Amniotic epithelial cell (primary cell): ENCODE measurements at regions not wholly inside any gene's neighbourhood (a gene's known extent, or its start where the extent isn't known, plus 50 kb on each side); places are given as distances from the start of the nearest gene placed in this dataset.
A peak's percentile ranks its signal among the peaks of the same experiment; 100 is the strongest.

ENCODE experiments used
- DNase-seq: peaks from one replicate; pipeline ENCODE4 v3.0.0-alpha.2; 2010; ENCODE audit warnings: low read depth

- peak; percentile 30 for DNase-seq
These were observed 147.7 kb downstream of the COG6 start for GRCh38 chr13:39803156-39803555.

DNA sequence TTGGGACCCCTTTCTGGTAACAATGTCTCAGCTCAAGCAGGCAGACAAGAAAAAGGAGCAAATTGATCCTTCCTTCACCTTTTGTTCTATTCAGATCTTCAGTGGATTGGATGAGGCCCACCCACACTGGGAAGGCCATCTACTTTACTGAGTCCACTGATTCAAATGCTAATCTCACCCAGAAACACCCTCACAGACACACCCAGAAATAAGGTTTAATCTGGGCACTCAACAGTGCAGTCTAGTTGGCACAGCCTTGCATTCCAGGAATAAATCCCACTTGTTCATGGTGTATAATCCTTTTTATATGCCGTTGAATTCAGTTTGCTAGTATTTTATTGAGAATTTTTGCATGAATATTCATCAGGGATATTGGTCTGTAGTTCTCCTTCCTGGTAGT lies 148.4 kb downstream of the COG6 start:
- no peak for DNase-seq

DNA sequence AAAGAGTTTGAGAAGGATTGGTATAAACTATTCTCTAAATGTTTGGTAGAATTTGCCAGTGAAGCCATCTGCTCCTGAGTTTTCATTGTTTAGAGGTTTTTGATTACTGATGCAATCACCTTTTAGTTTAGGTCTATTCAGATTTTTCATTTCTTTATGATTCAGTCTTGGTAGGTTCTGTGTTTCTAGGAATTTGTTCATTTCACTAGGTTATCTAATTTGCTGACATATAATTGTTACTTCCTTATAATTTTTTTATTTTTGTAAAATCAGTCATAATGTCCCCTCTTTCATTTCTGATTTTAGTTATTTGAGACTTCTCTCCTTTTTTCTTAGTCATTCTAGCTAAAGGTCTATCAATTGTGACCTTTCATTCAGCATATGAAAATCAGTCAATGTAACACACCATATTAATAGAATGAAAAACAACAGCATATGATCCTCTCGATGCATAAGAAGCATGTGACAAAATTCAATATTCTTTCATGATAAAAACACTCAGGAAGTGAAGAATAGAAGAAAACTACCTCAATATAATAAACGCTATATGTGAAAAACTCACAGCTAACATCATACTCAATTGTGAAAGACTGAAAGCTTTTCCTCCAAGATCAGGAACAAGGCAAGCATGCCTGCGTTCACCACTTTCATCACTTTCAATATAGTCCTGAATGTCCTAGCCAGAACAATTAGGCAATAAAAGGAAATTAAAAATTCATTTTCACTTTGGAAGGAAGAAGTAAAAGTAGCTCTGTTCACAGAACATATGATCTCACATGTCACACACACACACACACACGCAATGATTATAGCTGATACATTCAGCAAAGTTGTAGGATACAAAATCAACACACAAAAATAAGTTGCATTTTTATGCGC lies 149.1 kb downstream of the COG6 start:
- no peak for DNase-seq

DNA sequence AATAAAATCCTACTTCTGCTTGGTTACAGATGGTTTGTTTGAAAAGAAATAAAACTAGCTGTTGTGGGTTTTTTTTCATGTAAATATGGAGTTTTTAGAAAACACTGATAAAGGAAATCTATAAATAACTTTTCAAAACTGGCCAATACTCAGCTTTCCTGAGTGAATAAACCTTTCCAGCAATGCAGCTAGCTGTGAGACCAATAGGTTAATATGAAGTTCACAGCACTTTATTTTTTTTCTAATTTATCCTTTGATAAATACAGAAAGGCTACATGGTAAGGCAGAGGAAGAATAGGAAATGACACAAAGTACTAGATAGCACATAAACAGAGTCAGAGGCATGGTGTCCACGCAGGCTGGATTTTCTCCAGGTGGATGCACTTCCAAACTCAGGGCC lies 154.0 kb downstream of the COG6 start:
- DNase-seq = no peak

DNA sequence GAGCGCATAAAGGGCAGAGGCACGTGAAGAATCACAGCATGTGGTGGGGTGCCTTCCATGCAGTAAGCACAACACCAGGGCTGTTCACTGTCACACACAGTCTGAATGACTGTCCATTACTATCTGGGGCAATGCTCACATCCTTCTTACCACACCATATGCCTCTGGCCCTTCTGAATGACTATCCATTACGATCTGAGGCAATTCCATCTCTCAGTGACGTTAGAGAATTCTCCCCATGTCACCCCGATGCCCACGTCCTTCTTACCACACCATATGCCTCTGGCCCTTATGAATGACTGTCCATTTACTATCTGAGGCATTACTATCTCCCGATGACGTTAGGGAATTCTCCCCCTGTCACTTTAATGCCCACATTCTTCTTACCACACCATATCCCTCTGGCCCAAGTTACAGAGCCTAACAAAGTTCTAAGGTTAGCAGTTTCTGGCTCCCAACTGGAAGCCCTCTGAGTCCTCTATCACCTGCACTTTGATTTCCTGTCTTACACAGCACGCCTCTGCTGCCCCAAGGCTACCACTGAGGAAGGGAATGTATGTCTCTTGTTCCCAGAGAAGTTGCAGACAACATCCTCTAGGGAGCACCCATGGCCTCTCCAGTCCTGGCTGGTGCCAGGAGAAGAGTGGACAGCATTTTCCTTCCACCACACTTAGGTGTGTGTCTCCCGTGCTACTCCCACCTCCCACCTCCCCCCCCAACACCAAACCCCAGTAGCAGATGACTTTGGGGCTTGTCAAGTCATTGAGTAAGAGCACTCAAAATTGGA lies 154.8 kb downstream of the COG6 start:
- no peak for DNase-seq

- no peak for DNase-seq
These were observed 155.6 kb downstream of the COG6 start for GRCh38 chr13:39811051-39811450.

- no peak for DNase-seq
These were observed 156.2 kb downstream of the COG6 start for GRCh38 chr13:39811696-39812095.

GRCh38 chr13:39815345-39816111 lies 160.1 kb downstream of the COG6 start:
- DNase-seq = peak; percentile 29

GRCh38 chr13:39816936-39817335 lies 161.5 kb downstream of the COG6 start:
- peak; percentile 84 for DNase-seq

DNA sequence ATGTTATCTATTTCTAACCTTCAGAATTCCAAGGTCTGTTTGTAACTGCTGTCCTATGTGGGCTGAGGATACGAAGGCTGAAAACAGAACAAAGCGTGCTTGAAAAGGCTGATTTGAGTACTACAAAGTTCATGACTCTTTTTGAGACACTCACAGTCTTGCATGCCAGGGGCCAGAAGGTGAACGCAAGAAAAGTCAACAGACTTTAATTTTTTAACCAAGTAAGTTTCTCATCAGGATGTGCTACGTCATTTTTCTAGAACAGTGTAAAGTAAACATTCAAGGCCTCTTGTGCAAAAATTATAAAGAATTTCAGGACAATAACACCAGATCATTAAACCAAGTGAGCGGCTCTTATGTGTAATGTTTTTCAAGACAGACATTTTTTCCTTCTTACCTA lies 163.5 kb downstream of the COG6 start:
- peak; percentile 82 for DNase-seq

GRCh38 chr13:39820606-39821005 lies 165.1 kb downstream of the COG6 start:
- no peak for DNase-seq

GRCh38 chr13:39821977-39822376 lies 166.5 kb downstream of the COG6 start:
- DNase-seq = no peak

DNA sequence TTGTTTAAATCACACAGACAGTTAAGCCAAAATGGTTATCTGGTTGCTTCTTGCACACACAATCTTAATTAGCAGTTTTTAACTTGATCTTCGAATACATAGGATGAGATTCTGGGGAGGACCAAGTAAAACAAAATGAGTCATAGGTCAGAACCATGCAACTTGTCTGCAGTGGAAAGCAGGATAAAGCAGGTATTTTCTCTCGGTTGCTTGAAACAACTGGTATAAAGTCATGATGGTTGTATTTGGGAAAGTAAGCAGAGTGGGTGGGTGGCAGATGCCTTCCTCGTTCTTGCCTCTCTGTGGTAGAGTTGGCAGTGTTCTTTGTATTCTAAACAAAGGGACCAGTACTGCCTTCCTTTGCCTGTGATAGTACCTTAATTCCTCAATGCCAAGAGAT lies 167.0 kb downstream of the COG6 start:
- DNase-seq = no peak

- DNase-seq = no peak
These were observed 167.7 kb downstream of the COG6 start for GRCh38 chr13:39823063-39823713.

DNA sequence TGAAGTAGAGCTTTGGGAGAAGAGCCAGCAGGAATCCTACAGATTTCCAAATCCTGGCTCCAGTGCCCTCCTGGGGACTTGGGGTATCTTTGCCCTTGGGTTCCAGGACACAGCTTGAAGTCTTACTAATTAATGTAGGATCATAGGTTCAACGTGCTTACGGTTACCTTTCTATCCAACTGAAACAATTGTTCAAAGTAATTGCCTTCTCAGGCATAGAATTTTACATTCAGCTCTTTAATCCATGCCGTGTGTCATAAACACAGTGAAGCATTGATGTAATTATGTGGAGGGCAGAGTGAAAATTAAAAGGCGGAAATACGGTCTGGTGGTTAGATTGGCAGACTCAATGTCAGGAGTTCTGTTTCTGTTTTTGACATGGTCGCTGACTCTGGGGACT lies 170.4 kb downstream of the COG6 start:
- DNase-seq = no peak

DNA sequence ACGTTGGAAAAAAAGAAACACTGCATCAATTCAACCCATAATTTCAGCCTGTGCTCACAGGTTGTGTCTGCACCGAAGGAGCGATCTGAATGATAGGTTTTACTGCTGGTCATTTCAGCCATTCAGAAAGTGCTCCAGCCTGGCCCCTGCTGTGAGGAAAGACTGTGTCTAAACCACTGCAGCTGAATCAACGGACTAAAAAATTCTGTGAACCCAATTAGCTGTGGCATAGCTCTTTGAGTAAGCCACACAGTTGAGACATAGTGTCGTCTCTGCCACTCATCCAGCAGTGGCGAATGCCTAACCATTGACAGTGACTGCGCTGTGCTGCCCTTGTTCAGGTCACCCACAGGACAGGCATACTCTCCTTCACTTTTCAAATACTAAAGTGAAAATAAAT lies 179.8 kb downstream of the COG6 start:
- no peak for DNase-seq

- no peak for DNase-seq
These were observed 180.6 kb downstream of the COG6 start for GRCh38 chr13:39836038-39836437.

GRCh38 chr13:39837866-39838265 lies 182.4 kb downstream of the COG6 start:
- DNase-seq = peak; percentile 56

GRCh38 chr13:39840201-39840600 lies 184.7 kb downstream of the COG6 start:
- peak; percentile 27 for DNase-seq

DNA sequence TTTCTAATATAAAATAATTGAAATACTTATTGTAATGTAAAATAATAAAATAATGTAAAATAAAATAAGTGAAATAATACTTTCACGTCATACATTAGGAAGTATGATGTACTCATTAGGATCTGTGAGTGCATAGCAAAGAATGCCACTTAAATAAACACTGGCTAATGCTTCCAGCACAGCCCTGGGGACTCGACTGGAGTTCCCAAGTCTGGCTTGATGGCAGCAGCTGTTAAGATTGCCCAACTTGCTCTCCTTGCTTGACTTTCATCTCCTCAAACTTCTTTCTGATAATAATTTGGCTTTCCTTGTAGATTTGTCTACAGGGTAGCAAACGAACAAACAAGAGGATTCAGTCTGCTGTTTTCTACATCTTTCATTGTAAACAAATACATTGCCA lies 191.9 kb downstream of the COG6 start:
- DNase-seq = no peak

DNA sequence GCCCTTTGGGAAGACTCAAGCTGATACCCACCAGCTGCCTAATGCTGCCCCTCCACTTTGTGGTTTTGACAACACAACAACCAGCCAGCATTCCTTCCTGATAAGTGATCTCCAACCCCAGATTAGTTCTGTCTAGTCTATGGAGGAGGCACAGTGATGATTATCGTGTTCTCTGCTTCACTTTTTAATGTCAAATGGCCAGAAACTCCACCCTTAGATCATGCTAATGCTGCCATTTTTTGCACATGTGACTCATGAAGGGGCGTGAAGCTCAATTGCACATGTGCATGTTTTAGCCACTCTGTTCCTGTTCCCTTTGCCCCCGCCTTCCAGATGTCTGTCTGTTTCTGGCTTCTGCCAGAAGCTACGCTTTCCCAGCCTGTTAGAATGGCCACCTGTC lies 199.8 kb downstream of the COG6 start:
- DNase-seq = peak; percentile 79

DNA sequence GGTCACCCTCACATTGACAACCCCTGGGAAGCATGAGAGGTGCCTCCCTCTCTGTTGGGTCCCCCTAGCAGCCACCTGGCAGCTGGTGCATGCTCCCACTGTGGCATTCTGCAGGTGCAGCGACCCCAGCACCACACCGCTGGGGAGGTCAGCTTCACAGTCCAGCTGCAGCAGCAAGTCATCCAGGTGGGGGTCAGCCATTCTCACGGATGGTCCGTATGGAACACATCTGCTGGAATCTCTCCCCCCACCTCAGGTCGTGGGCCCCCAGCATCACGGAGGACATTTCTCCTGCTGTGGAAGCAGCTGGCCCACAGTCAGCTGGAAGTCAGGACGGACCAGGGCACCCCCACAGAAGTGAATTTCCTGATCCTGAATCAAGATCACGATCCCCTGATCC lies 201.3 kb downstream of the COG6 start:
- DNase-seq = no peak
